ENCODE measurements at regions not wholly inside any gene's neighbourhood (a gene's known extent, or its start where the extent isn't known, plus 50 kb on each side); places are given as distances from the start of the nearest gene placed in this dataset.

DNA sequence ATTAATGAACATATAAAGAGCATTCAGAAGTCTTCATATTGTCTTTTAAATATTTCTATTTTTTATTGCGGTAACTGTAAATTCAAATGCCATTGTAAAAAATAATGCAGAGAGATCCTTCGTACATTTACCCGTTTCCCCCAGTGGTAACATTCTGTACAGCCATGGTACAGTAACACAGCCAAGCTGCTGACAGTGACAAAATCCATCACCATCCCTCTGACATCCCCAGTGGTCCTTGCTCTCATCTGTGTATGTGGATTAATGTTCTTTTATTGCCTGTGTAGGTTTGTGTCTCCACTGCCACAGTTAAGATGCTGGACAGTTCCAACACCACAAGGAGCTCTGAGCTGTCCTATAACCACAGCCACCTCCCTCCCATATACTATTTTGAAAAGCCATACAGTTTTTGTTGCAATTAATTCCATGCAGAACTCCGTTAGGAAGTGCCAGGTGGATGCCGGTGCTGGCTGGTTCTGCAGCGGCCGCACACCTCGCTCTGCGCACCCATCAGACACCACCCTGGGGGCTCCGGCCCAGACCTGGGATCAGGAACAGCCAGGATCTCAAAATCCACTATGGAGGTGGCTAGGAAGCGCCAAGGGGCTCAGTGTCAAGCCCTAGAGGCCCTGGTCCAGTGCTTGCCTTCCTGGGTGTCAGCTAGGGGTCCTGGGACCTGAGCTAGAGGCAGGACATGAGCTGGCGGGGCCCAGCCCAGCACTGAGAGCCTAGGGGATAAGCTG lies 93.1 kb upstream of the PMEPA1 start:
- no peak overlapping the region for H3K27ac ChIP-seq (ENCODE audit: low read length)
- no peaks in the 10 kb centered on the region for H3K4me1 ChIP-seq (ENCODE audit: control insufficient read depth, low read depth, low read length)
- H3K9ac ChIP-seq (ENCODE audit: low read length) = no peak overlapping the region
- H3K36me3 ChIP-seq (ENCODE audit: control insufficient read depth, low read depth, low read length) = no peaks in the 10 kb centered on the region
- H3K9me3 ChIP-seq (ENCODE audit: control insufficient read depth, low read depth, low read length) = no peaks in the 10 kb centered on the region
- H3K27me3 ChIP-seq (ENCODE audit: control insufficient read depth, insufficient read depth, low read length) = no peaks in the 10 kb centered on the region
- no peak overlapping the region for H3K4me3 ChIP-seq (ENCODE audit: low read length)

DNA sequence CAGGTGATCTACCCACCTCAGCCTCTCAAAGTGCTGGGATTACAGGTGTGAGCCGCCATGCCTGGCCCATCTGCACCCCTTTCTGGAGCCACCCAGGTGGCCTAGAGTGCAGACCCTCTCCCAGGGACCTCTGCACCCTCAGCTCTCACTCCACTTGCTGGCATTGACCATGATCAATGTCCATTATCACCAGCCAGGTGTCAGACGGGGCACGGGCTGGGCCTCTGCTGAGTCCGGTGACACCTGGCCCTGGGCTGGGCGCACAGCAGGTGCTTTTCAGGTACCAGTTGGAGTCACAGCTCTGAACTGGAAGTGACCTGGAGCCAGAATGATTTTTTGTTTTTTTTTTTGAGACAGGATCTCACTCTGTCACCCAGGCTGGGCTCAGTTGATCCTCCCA lies 91.8 kb upstream of the PMEPA1 start:
- H3K9ac ChIP-seq (ENCODE audit: low read length) = no peak overlapping the region
- no peak overlapping the region for H3K27ac ChIP-seq (ENCODE audit: low read length)
- no peaks in the 10 kb centered on the region for H3K36me3 ChIP-seq (ENCODE audit: control insufficient read depth, low read depth, low read length)
- no peaks in the 10 kb centered on the region for H3K27me3 ChIP-seq (ENCODE audit: control insufficient read depth, insufficient read depth, low read length)
- no peaks in the 10 kb centered on the region for H3K9me3 ChIP-seq (ENCODE audit: control insufficient read depth, low read depth, low read length)
- H3K4me1 ChIP-seq (ENCODE audit: control insufficient read depth, low read depth, low read length) = no peaks in the 10 kb centered on the region
- no peak overlapping the region for H3K4me3 ChIP-seq (ENCODE audit: low read length)

DNA sequence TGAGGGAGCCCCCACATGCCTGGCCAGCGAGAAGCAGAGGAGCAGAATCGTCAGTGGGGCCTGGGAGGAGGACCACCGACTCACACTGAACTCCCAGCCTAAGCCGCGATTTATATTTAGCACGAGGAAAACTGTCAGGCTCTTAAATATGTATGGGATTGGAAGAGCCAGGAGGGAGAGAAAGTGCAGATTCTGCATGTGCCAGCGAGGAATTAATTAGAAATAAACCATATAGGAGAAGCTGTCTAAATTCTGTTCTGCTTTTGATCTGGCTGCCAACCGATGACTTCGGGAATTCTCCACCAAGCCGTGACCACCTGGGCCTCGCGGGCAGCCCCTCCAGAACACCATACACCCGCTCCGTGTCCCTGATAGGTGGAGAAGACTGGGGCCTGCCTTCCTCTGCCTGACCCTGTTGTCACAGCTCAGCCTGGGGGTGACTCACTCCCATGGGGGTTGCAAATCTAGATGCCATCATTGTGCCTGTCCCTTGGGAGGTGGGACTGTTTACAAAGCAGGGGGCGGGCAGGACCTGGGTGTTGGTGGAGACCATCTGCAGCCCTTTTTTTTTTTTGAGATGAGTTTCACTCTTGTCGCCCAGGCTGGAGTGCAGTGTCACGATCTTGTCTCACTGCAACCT lies 91.1 kb upstream of the PMEPA1 start:
- no peak overlapping the region for H3K4me3 ChIP-seq (ENCODE audit: low read length)
- no peaks in the 10 kb centered on the region for H3K36me3 ChIP-seq (ENCODE audit: control insufficient read depth, low read depth, low read length)
- no peaks in the 10 kb centered on the region for H3K9me3 ChIP-seq (ENCODE audit: control insufficient read depth, low read depth, low read length)
- no peaks in the 10 kb centered on the region for H3K4me1 ChIP-seq (ENCODE audit: control insufficient read depth, low read depth, low read length)
- no peaks in the 10 kb centered on the region for H3K27me3 ChIP-seq (ENCODE audit: control insufficient read depth, insufficient read depth, low read length)
- H3K9ac ChIP-seq (ENCODE audit: low read length) = no peak overlapping the region
- H3K27ac ChIP-seq (ENCODE audit: low read length) = no peak overlapping the region

DNA sequence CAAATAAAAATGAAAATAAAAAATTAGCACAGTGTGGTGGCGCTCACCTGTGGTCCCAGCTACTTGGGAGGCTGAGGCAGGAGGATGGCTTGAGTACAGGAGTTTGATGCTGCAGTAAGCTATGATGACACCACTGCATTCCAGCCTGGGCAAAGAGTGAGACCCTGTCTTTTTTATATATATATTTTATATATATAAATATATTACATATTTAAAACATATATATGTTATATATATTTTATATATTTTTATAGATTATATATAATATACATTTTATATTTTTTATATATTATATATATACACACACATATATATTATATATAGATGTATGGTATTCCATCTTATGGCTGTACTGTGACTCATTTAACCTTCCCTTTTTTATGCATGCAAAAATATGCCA lies 87.6 kb upstream of the PMEPA1 start:
- Histone ChIP-seq H3K9ac (ENCODE audit: low read length) (no peak overlapping the region), H3K36me3 (ENCODE audit: control insufficient read depth, low read depth, low read length) (no peaks in the 10 kb centered on the region), H3K4me3 (ENCODE audit: low read length) (no peak overlapping the region), H3K27ac (ENCODE audit: low read length) (no peak overlapping the region), H3K9me3 (ENCODE audit: control insufficient read depth, low read depth, low read length) (no peaks in the 10 kb centered on the region), H3K27me3 (ENCODE audit: control insufficient read depth, insufficient read depth, low read length) (no peaks in the 10 kb centered on the region), H3K4me1 (ENCODE audit: control insufficient read depth, low read depth, low read length) (no peaks in the 10 kb centered on the region)

DNA sequence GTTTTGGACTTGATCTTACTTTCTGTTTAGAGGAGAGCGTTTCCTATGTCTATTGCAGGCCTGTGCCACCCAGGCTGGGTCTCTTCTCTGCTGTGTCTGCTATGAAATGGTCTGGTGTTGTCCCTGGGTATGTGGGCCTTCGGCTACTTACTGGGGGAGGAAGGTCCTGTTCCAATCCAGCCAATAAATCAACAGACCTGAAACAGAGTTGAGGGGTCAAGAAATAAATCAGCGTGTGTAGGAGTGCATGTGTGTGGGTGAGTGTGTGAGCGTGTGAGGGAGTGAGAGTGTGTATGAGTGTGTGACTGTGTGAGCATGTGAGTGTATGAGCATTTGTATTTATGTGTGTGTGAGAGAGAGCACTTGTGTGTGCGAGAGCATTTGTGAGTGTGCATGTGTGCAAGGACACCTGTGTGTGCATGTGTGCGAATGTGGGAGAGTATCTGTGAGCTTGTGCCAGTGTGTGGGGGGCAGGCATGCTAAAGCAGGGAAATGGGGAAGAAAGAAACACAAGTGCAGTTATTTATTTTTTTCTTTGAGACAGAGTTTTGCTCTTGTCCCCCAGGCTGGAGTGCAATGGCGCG lies 86.3 kb upstream of the PMEPA1 start:
- Histone ChIP-seq H3K9me3 (ENCODE audit: control insufficient read depth, low read depth, low read length) (no peaks in the 10 kb centered on the region), H3K36me3 (ENCODE audit: control insufficient read depth, low read depth, low read length) (no peaks in the 10 kb centered on the region), H3K4me3 (ENCODE audit: low read length) (no peak overlapping the region), H3K27me3 (ENCODE audit: control insufficient read depth, insufficient read depth, low read length) (no peaks in the 10 kb centered on the region), H3K27ac (ENCODE audit: low read length) (no peak overlapping the region), H3K4me1 (ENCODE audit: control insufficient read depth, low read depth, low read length) (no peaks in the 10 kb centered on the region), H3K9ac (ENCODE audit: low read length) (no peak overlapping the region)

DNA sequence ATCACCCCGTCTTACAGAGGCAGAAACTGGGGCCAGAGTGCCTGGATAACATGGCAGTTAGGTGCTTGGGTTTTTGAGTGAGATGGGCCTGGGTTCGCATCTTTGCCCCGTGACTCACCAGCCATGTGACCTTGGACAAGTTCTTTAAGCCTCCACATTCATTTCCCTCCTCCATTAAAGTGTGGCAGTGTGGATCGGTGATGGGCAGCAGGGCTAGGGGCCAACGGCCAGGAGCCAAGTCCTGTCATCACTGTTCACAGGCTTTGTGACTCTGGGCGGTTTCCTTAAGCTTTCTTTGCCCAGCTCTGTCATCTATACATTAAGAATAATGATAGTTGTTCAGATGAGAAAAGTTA lies 85.5 kb upstream of the PMEPA1 start:
- no peaks in the 10 kb centered on the region for H3K36me3 ChIP-seq (ENCODE audit: control insufficient read depth, low read depth, low read length)
- H3K4me1 ChIP-seq (ENCODE audit: control insufficient read depth, low read depth, low read length) = no peaks in the 10 kb centered on the region
- no peak overlapping the region for H3K4me3 ChIP-seq (ENCODE audit: low read length)
- no peaks in the 10 kb centered on the region for H3K9me3 ChIP-seq (ENCODE audit: control insufficient read depth, low read depth, low read length)
- no peaks in the 10 kb centered on the region for H3K27me3 ChIP-seq (ENCODE audit: control insufficient read depth, insufficient read depth, low read length)
- H3K9ac ChIP-seq (ENCODE audit: low read length) = no peak overlapping the region
- no peak overlapping the region for H3K27ac ChIP-seq (ENCODE audit: low read length)

DNA sequence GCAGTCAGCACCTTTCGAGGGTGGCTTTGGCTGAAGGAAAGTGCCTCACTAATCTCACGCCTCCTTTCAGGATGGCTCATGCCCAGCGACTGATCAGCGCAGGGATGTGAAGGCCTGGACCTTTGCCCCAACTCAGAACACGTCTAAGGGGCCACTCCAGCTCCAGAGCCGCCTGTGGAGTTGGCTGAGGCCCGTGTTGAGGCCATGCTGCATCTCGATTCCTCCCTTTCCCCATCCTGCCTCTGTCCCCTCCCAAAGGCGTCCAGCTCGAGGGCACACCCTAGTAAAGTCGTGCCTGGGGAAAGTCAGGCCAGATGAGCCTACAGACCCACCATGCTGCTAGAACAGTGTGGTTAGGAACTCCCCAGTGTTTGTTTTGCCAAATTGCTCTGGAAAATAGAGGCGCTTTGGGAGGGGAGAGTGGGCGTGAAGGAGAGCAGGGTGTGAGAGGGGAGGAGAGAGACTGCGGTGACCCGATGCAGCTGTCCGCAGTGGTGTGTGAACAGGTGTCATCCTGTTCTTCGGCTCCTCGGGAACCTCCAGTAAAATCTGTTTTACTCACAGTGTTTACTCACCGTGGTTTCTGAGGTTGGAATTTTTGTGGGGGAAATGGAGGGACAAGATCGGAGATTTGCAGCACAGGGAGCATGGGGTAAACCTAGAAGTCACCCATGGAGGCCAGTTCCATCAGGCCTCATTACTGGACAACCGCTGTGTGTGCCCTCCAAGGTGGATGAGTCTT lies 85.0 kb upstream of the PMEPA1 start:
- no peaks in the 10 kb centered on the region for H3K27me3 ChIP-seq (ENCODE audit: control insufficient read depth, insufficient read depth, low read length)
- no peak overlapping the region for H3K4me3 ChIP-seq (ENCODE audit: low read length)
- H3K4me1 ChIP-seq (ENCODE audit: control insufficient read depth, low read depth, low read length) = no peaks in the 10 kb centered on the region
- no peak overlapping the region for H3K9ac ChIP-seq (ENCODE audit: low read length)
- H3K27ac ChIP-seq (ENCODE audit: low read length) = no peak overlapping the region
- no peaks in the 10 kb centered on the region for H3K36me3 ChIP-seq (ENCODE audit: control insufficient read depth, low read depth, low read length)
- no peaks in the 10 kb centered on the region for H3K9me3 ChIP-seq (ENCODE audit: control insufficient read depth, low read depth, low read length)

DNA sequence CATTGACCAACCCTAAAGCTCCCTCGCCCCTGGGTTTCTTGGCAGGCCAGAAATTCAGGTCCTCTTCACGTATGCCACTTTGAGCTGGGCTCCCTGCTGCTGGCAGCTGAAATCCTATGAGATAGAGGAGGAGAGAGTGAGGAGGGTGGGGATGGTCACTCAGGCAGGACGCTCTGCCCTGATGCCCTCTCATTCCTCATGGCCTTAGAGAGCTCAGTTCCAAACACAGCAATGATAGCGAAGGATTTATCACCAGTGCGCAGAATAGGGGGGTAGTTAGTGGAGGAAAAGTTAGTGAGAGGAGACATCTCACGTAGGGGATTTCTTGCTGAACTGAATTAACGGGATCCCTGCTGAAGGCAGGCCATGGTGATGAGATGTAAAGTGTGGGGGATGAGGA lies 84.2 kb upstream of the PMEPA1 start:
- Histone ChIP-seq H3K27ac (ENCODE audit: low read length) (no peak overlapping the region), H3K36me3 (ENCODE audit: control insufficient read depth, low read depth, low read length) (no peaks in the 10 kb centered on the region), H3K9ac (ENCODE audit: low read length) (no peak overlapping the region), H3K4me3 (ENCODE audit: low read length) (no peak overlapping the region), H3K9me3 (ENCODE audit: control insufficient read depth, low read depth, low read length) (no peaks in the 10 kb centered on the region), H3K27me3 (ENCODE audit: control insufficient read depth, insufficient read depth, low read length) (no peaks in the 10 kb centered on the region), H3K4me1 (ENCODE audit: control insufficient read depth, low read depth, low read length) (no peaks in the 10 kb centered on the region)

DNA sequence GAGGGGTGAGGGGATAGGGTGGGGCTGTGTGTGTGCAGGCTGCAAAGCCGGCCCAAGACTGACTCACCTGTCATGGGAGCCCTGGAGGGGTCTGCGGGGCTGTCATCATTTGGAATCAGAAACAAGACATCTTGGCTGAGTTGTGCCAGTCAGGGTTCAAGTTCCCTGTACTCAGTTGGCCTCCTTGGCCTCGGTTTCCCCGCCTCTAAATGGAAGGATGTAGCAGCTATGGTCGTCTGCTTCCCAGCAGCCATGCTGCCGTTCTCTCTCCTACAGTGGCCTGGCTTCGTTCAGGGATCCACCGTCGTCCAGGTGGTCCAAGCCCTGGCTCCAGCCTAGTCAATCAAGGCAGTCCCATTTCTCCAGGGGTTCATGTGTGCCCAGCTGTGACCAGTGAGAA lies 83.6 kb upstream of the PMEPA1 start:
- Histone ChIP-seq H3K4me1 (ENCODE audit: control insufficient read depth, low read depth, low read length) (no peaks in the 10 kb centered on the region), H3K9me3 (ENCODE audit: control insufficient read depth, low read depth, low read length) (no peaks in the 10 kb centered on the region), H3K36me3 (ENCODE audit: control insufficient read depth, low read depth, low read length) (no peaks in the 10 kb centered on the region), H3K4me3 (ENCODE audit: low read length) (no peak overlapping the region), H3K9ac (ENCODE audit: low read length) (no peak overlapping the region), H3K27ac (ENCODE audit: low read length) (no peak overlapping the region), H3K27me3 (ENCODE audit: control insufficient read depth, insufficient read depth, low read length) (no peaks in the 10 kb centered on the region)

DNA sequence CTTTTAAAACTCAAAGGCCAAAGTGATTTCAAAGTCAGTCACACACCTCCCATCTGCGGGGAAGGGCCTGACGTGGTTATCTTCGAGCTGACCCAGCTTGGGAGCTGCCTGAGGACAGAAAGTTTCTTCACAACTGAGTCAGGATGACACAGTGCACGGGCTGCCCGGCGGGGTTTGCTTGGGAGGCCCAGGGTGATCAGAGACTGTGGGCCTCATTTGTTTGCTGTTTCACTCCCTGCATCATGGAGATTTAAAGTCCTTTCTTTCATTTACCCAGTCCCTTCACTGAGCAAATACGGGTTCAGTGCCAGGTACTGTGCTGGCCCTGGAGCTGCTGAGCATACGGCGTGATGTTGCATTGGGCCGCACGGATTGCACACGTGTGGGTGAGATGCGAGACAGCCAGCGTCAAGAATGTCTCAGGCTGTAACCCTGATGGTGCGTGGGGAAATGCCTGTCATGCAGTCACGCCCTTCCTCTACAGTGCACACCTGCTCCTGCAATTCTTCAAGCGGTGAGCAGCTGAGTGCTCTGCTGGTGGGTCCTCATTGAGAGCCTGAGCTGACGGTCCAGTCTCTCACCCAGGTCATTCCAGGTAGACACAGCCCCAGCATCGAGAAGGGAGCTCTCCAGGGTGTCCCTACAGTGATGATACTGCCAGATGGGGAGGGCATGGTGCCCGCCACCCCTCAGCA lies 82.7 kb upstream of the PMEPA1 start:
- H3K27me3 ChIP-seq (ENCODE audit: control insufficient read depth, insufficient read depth, low read length) = no peaks in the 10 kb centered on the region

DNA sequence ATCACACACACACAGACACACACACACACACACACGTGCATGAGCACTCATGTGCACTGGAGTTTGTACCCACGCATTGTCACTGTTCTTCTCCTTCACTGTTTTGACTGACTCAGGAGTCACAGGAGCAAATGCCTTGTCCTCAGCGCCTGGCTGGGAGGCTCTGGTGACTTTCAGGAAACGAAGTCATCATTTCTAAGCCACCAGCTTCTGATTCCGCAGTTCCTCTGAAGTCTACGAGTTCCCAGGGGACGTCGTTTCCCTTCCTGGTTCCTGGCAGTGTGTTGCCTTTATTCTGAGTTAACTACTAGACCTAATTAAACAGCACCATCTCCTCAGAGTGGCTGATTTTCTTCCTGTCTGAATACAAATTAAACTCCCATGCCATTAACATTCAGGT lies 82.2 kb upstream of the PMEPA1 start:
- no peak overlapping the region for H3K27ac ChIP-seq (ENCODE audit: low read length)
- H3K4me1 ChIP-seq (ENCODE audit: control insufficient read depth, low read depth, low read length) = no peaks in the 10 kb centered on the region
- no peaks in the 10 kb centered on the region for H3K9me3 ChIP-seq (ENCODE audit: control insufficient read depth, low read depth, low read length)
- H3K4me3 ChIP-seq (ENCODE audit: low read length) = no peak overlapping the region
- no peaks in the 10 kb centered on the region for H3K36me3 ChIP-seq (ENCODE audit: control insufficient read depth, low read depth, low read length)
- no peak overlapping the region for H3K9ac ChIP-seq (ENCODE audit: low read length)
- H3K27me3 ChIP-seq (ENCODE audit: control insufficient read depth, insufficient read depth, low read length) = no peaks in the 10 kb centered on the region

More for the DNA sequence above, 82.7 kb upstream of the PMEPA1 start:
- no peak overlapping the region for H3K27ac ChIP-seq (ENCODE audit: low read length)
- H3K9ac ChIP-seq (ENCODE audit: low read length) = no peak overlapping the region
- no peaks in the 10 kb centered on the region for H3K4me1 ChIP-seq (ENCODE audit: control insufficient read depth, low read depth, low read length)
- H3K36me3 ChIP-seq (ENCODE audit: control insufficient read depth, low read depth, low read length) = no peaks in the 10 kb centered on the region
- no peak overlapping the region for H3K4me3 ChIP-seq (ENCODE audit: low read length)
- H3K9me3 ChIP-seq (ENCODE audit: control insufficient read depth, low read depth, low read length) = no peaks in the 10 kb centered on the region
